ENCODE measurements at regions not wholly inside any gene's neighbourhood (a gene's known extent, or its start where the extent isn't known, plus 50 kb on each side); places are given as distances from the start of the nearest gene placed in this dataset.
A peak's percentile ranks its signal among the peaks of the same experiment; 100 is the strongest.

DNA sequence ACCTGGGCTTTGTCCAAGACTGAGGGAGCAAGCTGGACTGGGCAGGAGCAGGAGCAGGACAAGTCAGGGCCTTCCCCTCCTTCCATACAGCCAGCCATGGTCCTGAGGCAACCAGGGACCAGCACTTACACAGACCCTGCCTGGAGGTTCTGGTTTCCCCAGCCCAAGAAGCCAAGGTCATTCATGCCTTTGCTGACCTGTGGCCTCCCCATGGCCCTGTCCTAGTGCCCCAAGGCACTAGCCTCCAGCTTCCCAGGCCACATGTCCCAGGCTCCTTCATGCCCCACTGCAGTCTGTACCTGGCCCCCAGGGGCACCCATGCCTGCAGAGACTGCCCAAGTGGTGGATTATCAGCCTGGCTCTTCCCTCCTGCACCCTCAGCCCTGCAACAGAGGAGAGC lies 243.9 kb downstream of the TOMM20 start:
- DNase-seq (no peak), ATAC-seq (ENCODE audit: low read depth) (no peak)
- ChIA-PET POLR2A (interaction anchor here (1.2 kb wide), 1 partner anchor 271 kb away, joined by 3 read pairs; no protein-coding TSS in a partner anchor), CTCF (no interaction called here)
- H3K27me3 Mint-ChIP-seq: no peaks in the 10 kb centered on the region
- H3K4me1 Mint-ChIP-seq: peaks cover 41% of the 10 kb centered on the region
- H3K4me3 Mint-ChIP-seq: no peak overlapping the region
- H3K36me3 Mint-ChIP-seq (ENCODE audit: low read depth): no peaks in the 10 kb centered on the region
- H3K9me3 Mint-ChIP-seq: no peaks in the 10 kb centered on the region
- intact Hi-C loops (cut with micrococcal nuclease): loop anchor here (5.0 kb wide), 2 partner anchors 42 to 152 kb away; no protein-coding TSS in a partner anchor
- TF ChIP-seq, protein P1, sequence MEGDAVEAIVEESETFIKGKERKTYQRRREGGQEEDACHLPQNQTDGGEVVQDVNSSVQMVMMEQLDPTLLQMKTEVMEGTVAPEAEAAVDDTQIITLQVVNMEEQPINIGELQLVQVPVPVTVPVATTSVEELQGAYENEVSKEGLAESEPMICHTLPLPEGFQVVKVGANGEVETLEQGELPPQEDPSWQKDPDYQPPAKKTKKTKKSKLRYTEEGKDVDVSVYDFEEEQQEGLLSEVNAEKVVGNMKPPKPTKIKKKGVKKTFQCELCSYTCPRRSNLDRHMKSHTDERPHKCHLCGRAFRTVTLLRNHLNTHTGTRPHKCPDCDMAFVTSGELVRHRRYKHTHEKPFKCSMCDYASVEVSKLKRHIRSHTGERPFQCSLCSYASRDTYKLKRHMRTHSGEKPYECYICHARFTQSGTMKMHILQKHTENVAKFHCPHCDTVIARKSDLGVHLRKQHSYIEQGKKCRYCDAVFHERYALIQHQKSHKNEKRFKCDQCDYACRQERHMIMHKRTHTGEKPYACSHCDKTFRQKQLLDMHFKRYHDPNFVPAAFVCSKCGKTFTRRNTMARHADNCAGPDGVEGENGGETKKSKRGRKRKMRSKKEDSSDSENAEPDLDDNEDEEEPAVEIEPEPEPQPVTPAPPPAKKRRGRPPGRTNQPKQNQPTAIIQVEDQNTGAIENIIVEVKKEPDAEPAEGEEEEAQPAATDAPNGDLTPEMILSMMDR (IDR thresholded peaks at IDR 0.05): no peak
- H3K27ac Mint-ChIP-seq: no peak overlapping the region

DNA sequence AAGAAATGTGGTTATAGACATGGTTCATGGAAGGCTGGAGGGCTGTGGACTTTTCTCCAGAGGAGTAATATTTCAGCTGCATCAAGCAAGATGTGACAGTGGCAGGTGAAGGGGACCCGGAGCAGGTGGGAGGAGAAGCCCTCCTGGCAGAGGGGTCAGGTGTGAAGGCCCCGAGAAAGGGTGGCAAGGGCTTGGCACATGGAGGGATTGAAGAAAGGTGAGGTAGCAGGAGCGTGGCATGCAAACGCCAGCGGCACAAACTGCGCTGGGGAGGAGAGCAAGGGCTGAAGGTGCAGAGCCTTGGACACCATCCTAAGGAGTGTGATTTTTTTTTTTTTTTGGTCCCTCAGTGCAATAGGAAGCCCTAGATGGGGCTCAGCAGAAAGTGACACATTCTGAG lies 244.6 kb downstream of the TOMM20 start:
- POLR2A ChIA-PET: no interaction called here
- peaks cover 47% of the 10 kb centered on the region for H3K4me1 Mint-ChIP-seq
- CTCF ChIA-PET: no interaction called here
- ATAC-seq (ENCODE audit: low read depth) (no peak), DNase-seq (no peak)
- no peaks in the 10 kb centered on the region for H3K36me3 Mint-ChIP-seq (ENCODE audit: low read depth)
- no peak overlapping the region for H3K27ac Mint-ChIP-seq
- TF ChIP-seq, protein P1 (IDR thresholded peaks at IDR 0.05): no peak
- no peak overlapping the region for H3K4me3 Mint-ChIP-seq
- H3K9me3 Mint-ChIP-seq: no peaks in the 10 kb centered on the region
- intact Hi-C loops (cut with micrococcal nuclease): loop anchor here (5.0 kb wide), 2 partner anchors 42 to 152 kb away; no protein-coding TSS in a partner anchor
- H3K27me3 Mint-ChIP-seq: no peaks in the 10 kb centered on the region

DNA sequence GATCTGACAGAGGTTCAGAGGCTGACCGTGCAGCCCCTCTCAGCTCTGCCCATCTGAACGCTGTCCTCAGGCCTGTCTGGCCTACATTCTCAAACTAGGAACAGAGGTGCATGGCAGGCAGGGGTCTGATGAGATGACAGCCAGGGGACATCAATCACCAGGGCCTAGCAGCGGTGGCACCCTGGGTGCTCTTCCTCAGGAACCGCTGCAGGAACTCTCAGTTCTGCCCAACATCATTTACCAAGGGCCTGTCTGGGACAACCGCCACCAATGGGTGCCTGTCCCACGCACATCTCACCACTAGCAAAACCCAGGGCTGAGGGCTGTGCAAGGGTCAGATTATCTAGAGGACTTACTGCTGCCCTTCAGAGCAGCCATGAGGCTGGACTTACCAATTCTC lies 245.7 kb downstream of the TOMM20 start:
- ChIA-PET POLR2A (interaction anchor here (1.9 kb wide), 1 partner anchor 133 kb away, joined by 8 read pairs; no protein-coding TSS in a partner anchor), CTCF (interaction anchor here (2.2 kb wide), 1 partner anchor 96 kb away, joined by 5 read pairs; no protein-coding TSS in a partner anchor)
- no peaks in the 10 kb centered on the region for H3K36me3 Mint-ChIP-seq (ENCODE audit: low read depth)
- H3K27ac Mint-ChIP-seq: peak overlapping the region; percentile 82
- H3K9me3 Mint-ChIP-seq: no peaks in the 10 kb centered on the region
- TF ChIP-seq, protein P1 (IDR thresholded peaks at IDR 0.05): no peak
- no peaks in the 10 kb centered on the region for H3K27me3 Mint-ChIP-seq
- ATAC-seq (ENCODE audit: low read depth) (no peak), DNase-seq (no peak)
- H3K4me3 Mint-ChIP-seq: peak overlapping the region; percentile 75
- intact Hi-C loops (cut with micrococcal nuclease): loop anchor here (1.0 to 5.0 kb wide), 8 partner anchors 41 to 272 kb away; partner anchors contain the start of gene IRF2BP2
- peaks cover 47% of the 10 kb centered on the region for H3K4me1 Mint-ChIP-seq

DNA sequence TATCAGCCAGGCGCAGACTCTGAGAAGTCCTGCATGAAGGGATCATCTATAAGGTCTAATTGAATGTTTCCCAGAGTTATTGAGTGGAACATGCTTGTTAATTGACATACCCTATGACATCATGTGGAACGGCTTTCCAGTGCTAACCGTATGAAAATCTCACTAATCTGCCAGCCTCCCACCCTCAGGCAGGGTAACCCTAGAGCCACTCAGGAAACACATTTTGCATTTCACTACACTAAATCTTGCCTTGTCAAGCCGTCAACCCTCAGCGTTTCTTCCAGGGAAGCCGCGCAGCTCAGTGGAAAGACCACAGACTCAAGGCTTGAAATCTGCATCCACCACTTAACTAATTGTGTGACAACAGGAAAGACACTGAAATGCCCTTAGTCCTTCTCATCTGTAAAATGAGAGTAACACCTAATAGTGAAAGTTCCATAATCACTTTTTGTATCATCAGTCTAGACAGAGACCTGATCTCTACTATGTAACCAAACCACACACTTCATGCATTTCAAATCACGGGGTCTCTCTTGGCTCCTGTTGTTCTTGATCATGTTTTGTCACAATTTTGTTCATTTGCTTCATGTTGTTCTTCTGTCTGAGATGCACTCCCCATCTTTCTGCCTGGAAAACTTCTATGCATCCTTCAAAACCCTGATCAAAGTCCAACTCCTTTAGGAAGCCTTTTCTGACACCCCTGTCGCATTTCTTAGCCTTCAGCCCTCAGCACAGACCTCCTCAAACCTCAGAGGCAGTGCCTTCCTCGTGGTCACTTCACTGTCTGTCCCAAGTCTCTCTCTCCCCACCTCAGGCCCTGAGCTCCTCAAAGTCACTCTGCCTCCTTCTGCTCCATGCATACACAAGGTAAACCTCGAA lies 246.5 kb downstream of the TOMM20 start:
- H3K27ac Mint-ChIP-seq: peak overlapping the region; percentile 82
- DNase-seq: no peak
- peak overlapping the region; percentile 75 for H3K4me3 Mint-ChIP-seq
- H3K27me3 Mint-ChIP-seq: no peaks in the 10 kb centered on the region
- ChIA-PET CTCF (interaction anchor here (1.1 to 2.2 kb wide), 2 partner anchors 96 to 98 kb away, joined by 4 to 5 read pairs; no protein-coding TSS in a partner anchor), POLR2A (interaction anchor here (0.7 to 2.0 kb wide), 15 partner anchors 27 to 282 kb away, joined by 3 to 19 read pairs (median 5); partner anchors contain the start of gene IRF2BP2)
- H3K4me1 Mint-ChIP-seq: peaks cover 46% of the 10 kb centered on the region
- H3K9me3 Mint-ChIP-seq: no peaks in the 10 kb centered on the region
- ATAC-seq (ENCODE audit: low read depth): peak; percentile 70
- intact Hi-C loops (cut with micrococcal nuclease): loop anchor here (1.0 to 5.0 kb wide), 10 partner anchors 40 to 271 kb away; partner anchors contain the start of gene IRF2BP2
- TF ChIP-seq, protein P1 (IDR thresholded peaks at IDR 0.05): no peak
- H3K36me3 Mint-ChIP-seq (ENCODE audit: low read depth): no peaks in the 10 kb centered on the region
